ENCODE measurements at regions not wholly inside any gene's neighbourhood (a gene's known extent, or its start where the extent isn't known, plus 50 kb on each side); places are given as distances from the start of the nearest gene placed in this dataset.
A peak's percentile ranks its signal among the peaks of the same experiment; 100 is the strongest.

DNA sequence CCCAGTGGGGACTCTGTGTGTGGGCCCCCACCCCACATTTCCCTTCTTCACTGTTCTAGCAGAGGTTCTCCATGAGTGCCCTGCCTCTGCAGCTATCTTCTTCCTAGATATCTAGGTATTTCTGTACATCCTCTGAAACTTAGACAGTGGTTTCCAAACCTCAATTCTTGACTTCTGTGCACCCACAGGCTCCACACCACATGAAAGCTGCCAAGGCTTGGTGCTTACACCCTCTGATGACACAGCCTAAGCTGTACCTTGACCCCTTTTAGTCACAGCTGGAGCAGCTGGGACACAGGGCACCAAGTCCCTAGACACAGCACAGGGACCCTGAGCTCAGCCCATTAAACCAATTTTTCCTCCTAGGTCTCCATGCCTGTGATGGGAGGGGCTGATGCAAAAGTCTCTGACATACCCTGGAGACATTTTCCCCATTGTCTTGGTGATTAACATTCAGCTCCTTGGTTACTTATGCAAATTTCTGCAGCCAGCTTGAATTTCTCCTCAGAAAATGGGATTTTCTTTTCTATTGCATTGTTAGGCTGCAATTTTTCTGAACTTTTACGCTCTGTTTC lies 304.5 kb downstream of the OTOL1 start:
- no peak for DNase-seq (ENCODE audit: low spot score)

DNA sequence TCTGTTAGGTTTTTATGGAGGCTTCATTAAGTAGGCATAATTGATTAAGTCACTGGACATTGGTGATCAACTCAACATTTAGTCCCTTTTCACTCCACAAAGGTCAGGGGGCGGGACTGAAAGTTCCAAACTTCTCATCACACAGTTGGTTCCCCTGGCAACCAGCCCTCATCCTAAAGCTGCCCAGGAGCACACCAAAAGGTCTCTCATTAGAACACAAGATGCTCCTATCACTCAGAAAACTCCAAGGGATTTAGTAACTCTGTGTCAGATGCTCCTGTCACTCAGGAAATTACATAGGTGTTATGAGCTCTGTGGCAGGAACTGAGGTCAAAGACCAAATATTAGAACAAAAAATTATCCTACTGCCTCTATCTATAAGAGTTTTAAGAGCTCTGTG lies 321.5 kb downstream of the OTOL1 start:
- DNase-seq (ENCODE audit: low spot score), result no peak

DNA sequence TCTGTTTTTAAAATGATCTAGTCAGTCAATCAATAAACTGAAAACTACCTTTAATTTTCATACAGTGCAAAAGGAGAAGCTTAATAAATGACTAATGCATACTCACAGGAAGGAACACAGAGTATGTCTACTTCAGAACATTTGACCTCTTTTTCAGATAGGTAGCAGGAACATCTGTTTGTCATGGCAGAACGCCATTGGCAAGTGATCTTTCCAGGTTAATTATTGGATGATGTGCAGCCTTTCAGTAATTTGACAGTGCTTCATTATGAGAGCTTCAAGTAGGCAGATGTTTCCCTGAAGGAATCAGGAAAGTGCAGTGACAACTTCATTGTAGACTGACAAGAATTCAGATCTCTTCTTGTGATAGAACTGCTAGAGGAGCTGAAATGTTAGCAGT lies 325.0 kb downstream of the OTOL1 start:
- no peak for DNase-seq (ENCODE audit: low spot score)

DNA sequence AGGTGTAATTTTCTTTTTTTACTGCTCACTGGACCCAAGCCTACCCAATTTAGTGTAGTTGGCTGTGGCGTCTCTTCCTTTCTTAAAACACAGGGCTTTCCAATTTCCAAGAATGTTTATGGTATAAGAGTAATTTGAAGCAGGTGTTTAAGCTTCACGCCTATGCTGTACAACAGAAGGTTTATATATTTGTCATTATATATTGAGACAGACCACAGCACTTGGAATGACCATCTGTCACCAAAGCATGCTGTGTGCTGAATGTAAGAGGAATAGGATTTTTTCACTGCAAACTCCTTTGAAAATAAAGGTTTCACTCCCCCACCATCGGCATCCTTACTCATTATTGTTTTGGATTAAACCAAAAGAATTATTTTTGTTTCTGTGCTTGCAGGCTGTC lies 325.7 kb downstream of the OTOL1 start:
- no peak for DNase-seq (ENCODE audit: low spot score)

DNA sequence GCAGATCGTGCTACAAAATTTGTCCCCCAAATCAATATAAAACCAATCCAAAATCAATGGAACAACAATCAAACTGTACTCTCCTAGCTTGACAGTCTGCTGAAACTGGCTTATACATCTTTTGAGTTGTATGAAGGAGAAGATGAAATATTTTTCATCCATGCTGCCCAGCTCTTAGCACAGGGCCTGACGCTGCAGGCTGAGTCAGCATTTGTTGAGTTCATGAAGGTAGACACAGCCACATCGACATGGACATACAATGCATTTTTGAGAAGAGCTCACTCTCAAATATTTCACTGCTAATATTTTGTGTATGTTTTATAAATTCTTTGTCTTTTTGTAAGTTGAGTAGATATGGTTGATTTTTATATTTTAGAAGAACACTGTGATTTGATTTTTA lies 327.3 kb downstream of the OTOL1 start:
- DNase-seq (ENCODE audit: low spot score), result no peak

DNA sequence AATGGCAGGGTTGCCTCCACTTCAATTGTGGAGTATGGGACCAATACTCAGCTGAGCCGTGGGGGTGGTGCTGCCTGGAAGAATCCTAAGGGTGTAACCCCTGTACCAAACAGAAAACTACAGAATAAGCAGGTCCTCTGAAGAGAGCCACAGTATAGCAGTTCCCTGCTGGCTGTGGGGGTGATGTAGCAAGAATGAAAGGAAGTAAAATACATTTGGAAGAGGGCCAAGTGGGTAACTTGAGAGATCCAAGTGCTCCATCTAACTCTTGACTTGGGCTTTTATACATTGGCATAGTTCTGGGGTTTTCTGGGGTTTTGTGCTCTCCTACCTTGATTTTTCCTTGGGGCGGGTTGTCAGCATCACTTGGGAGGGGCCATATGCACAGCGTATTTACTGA lies 341.4 kb downstream of the OTOL1 start:
- no peak for DNase-seq (ENCODE audit: low spot score)

DNA sequence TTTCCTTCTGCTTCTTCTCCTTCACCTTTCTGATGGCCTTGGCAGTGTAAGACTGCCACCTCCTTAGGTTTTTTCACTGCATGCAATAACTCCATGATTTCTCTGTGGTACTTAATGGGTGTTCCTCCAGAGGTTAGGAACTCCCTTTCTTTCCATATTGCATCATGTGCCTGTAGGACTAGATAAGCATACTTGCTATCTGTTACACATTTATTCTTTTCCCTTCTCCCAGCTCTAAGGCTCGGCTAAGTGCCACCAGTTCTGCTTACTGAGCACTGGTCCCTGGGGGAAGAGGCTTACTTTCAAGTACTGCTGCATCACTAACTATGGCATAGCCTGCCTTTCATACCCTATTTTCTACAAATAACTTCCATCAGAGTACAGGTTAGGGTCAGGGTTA lies 351.8 kb downstream of the OTOL1 start:
- DNase-seq (ENCODE audit: low spot score), result no peak

DNA sequence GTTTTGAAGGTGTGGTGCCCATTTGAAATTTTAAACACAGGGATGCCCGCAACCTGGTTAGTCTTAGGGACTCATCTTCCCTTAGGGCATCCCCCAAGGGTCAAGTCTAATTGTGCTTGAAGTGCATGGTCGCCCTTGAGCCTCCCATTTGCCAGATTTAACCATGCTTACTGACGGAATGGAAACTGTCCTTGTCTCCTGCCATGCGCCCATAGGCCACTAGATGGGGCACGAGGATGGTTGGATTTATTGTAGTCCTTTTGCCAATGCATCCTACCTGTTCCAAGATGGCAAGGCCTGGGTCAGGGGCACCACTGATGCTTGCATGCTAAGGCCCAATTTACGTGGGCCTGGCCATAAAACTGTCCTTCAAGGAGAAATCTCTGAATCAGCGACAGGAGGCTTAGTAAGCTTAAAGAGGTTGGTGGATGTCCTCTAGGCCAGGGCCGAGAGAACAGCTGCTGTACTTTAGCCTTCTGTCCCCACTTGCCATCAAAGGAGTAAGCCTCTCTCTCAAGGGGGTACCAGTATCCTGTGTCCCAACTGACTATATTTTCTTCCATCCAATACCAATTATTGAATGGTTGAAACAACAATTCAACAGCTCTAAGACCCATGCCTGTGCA lies 355.4 kb downstream of the OTOL1 start:
- DNase-seq (ENCODE audit: low spot score), result no peak

DNA sequence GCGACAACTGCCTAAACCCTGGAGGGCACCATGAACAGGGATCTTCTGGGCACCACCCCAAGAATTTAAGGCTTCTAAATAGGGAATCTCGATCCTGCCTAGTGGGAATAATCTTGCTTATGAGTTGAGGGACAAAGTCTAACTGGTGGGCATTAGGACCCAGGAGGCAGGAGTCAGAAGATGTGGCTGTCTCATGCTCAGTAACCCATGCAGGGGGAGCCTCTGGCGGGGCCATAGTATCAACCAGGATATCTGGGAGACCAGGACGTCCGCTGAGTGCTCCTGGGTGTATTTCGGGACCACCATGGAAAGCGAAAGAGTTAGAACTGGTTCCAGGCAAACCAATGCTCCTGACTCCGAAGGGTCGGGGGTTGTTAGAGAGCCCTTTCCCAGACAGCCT lies 356.1 kb downstream of the OTOL1 start:
- DNase-seq (ENCODE audit: low spot score), result no peak

DNA sequence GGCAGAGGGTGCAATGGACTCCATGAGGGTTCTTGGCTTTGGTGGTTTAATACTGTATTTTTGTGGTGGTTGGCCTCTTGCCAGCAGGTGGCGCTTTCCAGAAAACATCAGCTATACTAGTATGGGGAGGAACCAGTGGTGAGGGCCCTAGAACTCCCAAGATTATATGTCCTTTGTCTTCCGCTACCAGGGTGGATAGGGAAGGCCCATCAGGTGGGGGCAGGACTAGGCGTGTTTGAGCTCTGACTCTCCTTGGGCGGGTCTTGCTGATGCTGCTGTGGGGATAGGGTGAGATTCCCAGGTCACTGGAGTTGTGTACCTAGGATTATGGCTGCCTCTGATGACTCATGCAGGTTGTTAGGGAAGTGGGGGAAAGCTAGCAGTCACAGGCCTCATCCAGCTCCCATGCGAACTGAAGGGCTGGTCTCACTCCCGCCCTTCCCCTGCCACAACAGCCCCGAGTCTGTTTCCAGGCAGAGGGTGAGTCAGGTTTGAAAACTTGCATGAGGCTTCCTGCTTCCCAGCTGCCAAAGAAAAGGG lies 357.7 kb downstream of the OTOL1 start:
- no peak for DNase-seq (ENCODE audit: low spot score)

DNA sequence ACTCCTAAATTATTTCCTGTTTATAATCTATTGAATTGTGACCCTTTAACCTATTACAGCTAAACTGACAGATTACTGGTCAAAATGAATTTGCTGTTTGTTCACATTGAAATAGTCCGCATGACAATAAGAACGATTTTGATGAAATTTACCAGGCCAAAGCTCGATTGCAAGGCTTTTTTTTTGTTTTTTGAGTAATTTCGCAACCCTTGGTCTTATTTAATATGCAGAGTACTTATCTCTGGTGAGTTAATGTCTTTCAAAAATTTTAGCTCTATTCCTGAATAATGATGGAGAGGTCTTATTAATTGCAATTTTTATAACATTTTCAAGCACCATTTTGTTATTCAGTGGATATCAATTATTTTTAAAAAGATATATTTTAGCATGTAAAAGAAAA lies 362.4 kb downstream of the OTOL1 start:
- no peak for DNase-seq (ENCODE audit: low spot score)

DNA sequence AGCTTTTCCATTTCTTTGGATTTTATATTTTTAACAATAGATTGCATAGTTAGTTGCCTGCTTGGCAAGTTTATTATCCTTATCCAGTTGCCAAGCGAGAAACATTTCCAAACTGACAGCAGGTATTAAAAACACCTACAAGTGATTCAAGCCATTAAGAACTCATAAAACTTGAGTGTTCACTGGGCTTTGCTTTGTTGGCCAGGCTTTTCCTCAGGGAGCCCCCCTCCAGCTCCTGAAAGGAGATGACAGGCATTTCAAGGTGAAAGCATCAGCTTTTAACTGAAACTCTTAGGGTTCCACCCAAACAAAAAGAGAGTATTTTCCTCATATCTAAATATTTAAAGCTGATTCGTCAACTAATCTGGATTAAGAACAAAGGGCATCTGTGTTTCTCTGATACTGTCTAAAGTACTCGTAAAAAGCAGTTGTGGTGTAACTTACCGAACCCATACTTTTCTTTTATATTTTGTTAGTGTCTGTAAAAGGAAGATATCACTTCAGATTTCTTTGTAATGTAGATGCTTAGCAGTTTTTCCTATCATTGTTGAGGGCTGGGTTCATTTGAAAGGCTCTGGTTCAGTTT lies 363.4 kb downstream of the OTOL1 start:
- DNase-seq (ENCODE audit: low spot score), result no peak

DNA sequence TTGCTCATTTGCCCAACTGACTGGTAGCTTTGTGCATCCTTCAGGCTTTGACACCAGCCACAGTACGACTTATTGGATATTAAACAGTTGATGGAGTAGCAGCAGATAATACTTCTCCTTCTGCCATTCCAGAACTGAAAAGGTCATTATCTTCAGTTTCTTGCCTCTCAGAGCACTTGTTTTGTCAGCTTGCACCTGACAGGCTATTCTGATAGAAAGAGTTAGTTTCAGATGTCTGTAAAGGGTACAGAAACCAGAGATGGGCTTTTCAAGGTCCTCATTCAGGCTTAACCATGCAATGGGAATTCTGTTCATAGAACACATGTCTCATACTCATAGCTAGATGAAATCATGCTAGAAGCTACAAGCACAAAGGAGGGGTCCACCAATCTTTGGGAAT lies 367.2 kb downstream of the OTOL1 start:
- DNase-seq (ENCODE audit: low spot score), result no peak

DNA sequence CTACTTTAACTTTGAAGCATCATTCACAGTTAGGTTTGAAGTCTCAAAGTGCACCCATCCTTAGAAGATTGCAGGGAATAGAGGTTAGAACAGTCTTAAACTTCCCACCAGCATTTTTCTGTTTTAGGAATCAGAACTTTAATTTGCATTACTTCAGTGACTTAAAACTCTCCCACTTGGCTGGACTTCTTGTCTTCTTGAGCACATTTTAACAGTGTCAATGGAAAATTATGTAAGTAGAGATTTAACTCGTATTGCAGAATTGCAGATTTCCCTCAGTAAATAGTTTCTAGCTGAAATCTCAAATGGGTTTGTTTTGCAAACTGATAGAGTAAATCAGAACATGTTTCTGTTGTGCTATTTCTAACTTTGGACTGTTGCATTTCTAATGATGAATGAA lies 369.6 kb downstream of the OTOL1 start:
- DNase-seq (ENCODE audit: low spot score), result no peak

DNA sequence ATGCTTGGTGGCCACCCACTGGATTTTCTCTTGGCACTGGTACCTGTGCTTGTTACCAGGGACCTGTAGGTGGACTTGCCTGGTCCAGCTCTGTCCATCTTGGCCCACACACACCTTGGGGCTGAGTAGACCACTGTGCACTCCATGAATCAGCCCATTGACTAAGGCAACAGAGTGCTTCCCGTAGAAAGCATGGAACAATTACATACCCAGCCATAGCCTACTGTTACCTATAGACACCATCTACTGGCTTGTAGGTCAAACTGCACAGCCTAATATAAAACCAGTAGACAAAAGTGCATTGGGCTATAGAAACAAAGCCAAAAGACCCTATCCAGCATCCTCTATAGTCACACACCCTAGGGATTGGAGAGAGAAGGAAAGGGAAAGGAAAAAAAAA lies 378.9 kb downstream of the OTOL1 start:
- DNase-seq (ENCODE audit: low spot score), result no peak

DNA sequence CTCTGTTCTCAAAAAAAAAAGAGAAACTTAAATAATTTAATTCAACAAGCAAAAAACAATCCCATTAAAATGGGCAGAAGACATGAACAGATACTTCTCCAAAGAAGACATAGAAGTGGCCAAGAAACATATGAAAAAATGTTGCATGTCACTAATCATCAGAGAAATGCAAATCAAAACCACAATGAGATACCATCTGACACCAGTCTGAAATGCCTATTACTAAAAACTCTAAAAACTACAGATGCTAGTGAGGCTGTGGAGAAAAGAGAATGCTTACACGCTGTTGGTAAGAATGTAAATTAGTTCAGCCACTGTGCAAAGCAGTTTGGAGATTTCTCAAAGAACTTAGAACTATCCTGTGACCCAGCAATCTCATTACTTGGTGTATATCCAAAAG lies 382.9 kb downstream of the OTOL1 start:
- DNase-seq (ENCODE audit: low spot score), result no peak

DNA sequence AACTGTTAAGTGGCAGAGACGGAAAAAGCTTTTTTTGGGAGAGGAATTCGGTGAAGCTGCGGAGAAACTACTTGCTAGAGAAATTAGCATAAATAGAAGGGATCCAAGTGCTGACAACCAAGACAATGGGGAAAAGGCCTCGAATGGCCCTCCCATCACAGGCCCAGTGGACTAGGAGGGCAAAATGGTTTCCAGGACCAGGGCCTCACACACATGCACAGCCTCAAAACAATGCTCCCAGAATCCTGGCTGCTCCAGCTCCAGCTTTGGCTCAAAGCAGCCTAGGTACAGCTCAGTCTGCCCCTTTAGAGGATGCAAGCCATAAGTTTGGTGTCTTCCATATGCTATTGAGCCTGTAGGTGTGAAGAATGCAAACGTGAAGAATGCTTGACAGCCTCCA lies 388.2 kb downstream of the OTOL1 start:
- no peak for DNase-seq (ENCODE audit: low spot score)

DNA sequence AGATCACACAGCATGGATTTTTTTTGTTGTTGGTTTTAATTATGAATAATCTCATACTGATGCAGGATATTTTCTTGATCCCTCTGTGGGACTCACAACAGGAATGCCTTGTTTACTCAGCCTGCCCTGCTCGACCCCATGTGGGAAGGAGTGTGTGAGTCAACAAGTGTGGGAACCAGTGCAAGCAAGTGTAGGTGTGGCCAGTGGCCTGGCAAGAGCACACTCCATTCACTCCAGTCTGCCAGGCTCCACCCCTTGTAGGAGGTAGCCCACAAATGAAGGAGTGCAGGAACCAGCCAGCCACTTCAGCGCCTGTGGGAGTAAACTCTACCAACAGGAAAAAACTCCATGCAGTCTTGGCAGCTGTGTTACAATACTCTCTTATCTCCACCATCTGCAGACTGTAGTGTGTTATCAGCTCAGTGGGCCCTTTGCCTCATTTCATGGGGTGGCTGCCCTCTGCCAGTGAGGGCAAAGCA lies 393.6 kb downstream of the OTOL1 start:
- peak; percentile 8 for DNase-seq (ENCODE audit: low spot score)

DNA sequence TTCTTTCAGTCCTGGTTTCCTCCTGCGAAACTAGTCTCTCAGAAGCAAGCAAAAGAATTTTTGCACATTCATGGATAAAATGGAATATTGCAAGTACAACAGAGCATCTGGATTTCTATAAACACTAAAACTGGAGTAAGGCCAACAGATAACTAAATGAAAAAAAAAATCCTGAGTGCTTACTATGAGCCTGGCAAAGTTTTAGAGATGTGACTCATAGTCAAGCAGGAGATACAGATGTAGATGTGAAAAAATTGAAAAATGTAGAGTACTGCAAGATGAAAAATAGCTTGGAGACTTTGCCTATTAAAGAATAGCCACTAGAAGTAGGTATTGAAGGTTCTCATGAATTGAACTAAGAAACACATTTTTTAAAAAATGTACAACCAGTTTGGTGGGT lies 397.4 kb downstream of the OTOL1 start:
- DNase-seq (ENCODE audit: low spot score), result no peak

DNA sequence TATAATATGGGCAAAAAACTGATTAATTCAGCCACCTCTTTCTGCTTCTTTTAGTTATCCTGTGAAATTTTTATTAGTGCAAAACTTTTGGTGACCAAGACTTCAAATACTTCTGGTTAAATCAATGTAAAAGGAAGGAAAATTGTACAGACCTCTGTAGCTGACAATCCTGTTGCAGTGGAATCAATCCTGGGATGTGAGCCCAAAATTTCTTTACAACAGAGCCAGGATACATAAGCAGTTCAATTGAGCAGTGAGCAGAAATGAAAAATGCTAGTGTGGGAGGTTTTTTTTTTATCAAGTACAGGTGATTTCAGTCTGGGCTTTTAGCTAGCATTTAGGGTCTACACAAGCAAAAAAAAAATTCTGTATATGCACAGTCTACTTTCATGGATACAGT lies 398.0 kb downstream of the OTOL1 start:
- no peak for DNase-seq (ENCODE audit: low spot score)

DNA sequence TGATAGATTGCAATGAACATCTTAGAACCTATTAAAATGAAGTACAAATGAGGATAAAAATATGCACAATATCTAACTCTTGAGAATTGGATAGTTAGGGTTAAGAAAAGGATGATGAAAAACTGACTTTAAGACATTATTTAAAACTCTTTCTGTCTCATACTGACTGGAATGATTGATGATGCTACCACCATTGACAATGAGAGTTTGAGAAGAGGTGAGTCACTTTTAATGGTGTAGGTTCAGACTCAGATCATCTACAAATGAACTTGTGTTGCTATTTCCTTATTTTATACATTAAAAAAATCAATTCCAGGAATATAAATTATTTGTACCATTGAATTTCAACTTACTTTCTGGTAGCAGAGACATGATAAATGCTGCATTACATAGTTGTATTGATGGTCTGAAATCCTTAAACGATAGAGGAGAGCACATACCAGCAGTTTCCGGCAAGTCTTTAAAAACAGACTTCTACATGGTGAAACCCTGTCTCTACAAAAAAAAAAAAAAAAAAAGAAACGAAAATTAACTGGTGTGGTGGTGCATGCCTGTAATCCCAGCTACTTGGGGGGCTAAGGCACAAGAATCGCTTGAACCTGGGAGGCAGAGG lies 409.0 kb downstream of the OTOL1 start:
- DNase-seq (ENCODE audit: low spot score), result no peak

DNA sequence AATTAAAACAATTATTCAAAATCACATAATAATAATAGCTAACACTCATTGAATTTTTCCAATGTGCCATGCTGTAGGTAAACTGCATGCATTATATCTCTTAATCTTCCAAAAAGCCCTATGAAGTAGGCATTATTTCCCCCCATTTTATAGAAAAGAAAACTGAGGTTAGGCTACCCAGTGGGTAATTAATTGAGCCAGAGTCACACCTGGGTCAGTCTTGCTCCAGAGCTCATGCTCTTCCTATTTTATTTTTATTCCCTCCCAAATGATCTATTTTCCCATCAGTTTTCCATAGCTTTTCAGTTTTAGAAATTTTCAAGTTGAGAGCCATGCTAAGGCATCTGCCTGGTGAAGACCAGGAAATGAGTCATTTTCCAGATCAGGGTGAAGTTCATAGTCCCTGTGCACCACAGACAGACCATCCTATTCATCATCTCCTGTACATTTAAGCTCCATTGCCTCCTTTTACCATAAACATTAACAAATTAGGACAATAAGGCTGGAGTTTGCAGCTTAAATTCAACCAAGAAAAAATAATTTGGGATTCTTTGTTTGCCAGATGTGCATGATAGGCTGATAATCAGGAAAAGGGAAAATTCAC lies 417.3 kb downstream of the OTOL1 start:
- DNase-seq (ENCODE audit: low spot score), result no peak

All from HuH-7.5 (cell line).